Activated CD8-positive, alpha-beta T cell treated with anti-CD3 and anti-CD28 coated beads for 36 hours (primary cell): ENCODE measurements at regions not wholly inside any gene's neighbourhood (a gene's known extent, or its start where the extent isn't known, plus 50 kb on each side); places are given as distances from the start of the nearest gene placed in this dataset.
A peak's percentile ranks its signal among the peaks of the same experiment; 100 is the strongest.

Experiments used
- ATAC-seq: fragments of 200-7000 bp; cut with Tn5 transposase; one replicate; pipeline ENCODE4 v1.10.0; 2021; ENCODE audit warnings: mild to moderate bottlenecking, moderate library complexity
- CTCF ChIA-PET: fragments of 350-600 bp; sonication (Branson Sonifier 250); formaldehyde crosslinking; loops from one replicate; lab custom pipeline; 2021; ENCODE audit warnings: antibody characterized with exemption; lab: Charles Lee
- POLR2A ChIA-PET: fragments of 350-600 bp; sonication (Branson Sonifier 250); formaldehyde crosslinking; loops from one replicate; lab custom pipeline; 2021; ENCODE audit warnings: antibody characterized with exemption; lab: Charles Lee
- DNase-seq: peaks from one replicate; pipeline ENCODE4 v3.0.0-alpha.2; 2020
- H3K27ac Mint-ChIP-seq: one replicate; pipeline ENCODE4 v1.8.0; 2021; ENCODE audit warnings: mild to moderate bottlenecking, mixed read lengths
- H3K27me3 Mint-ChIP-seq: one replicate; pipeline ENCODE4 v1.8.0; 2021; ENCODE audit warnings: mixed read lengths
- H3K36me3 Mint-ChIP-seq: one replicate; pipeline ENCODE4 v1.8.0; 2021; ENCODE audit warnings: low read depth, mixed read lengths
- H3K4me1 Mint-ChIP-seq: one replicate; pipeline ENCODE4 v1.8.0; 2021; ENCODE audit warnings: low read depth, mixed read lengths
- H3K4me3 Mint-ChIP-seq: one replicate; pipeline ENCODE4 v1.8.0; 2021; ENCODE audit warnings: mild to moderate bottlenecking, moderate library complexity, mixed read lengths
- H3K9me3 Mint-ChIP-seq: one replicate; pipeline ENCODE4 v1.8.0; 2021; ENCODE audit warnings: mixed read lengths
- CTCF ChIP-seq: fragments of 200-600 bp; IDR thresholded peaks from one replicate; pipeline ENCODE4 v1.8.0; 2022; ENCODE audit warnings: antibody characterized with exemption, mild to moderate bottlenecking
- intact Hi-C: fragments of 100-400 bp; cut with micrococcal nuclease; formaldehyde crosslinking; loops from one replicate; pipeline ENCODE4 v1.10.0; 2022

GRCh38 chr12:92603741-92604432 lies 98.9 kb upstream of the PLEKHG7 start:
- TF ChIP-seq CTCF = no peak
- intact Hi-C loops = no loop called here

GRCh38 chr12:92602930-92603623 lies 99.7 kb upstream of the PLEKHG7 start:
- H3K9me3 Mint-ChIP-seq = peaks cover 37% of the 10 kb centered on the region
- no peaks in the 10 kb centered on the region for H3K27me3 Mint-ChIP-seq
- peak overlapping the region; percentile 49 for H3K27ac Mint-ChIP-seq
- H3K4me1 Mint-ChIP-seq = peaks cover 27% of the 10 kb centered on the region
- H3K36me3 Mint-ChIP-seq = peaks cover 30% of the 10 kb centered on the region
- no peak for ATAC-seq
- CTCF ChIA-PET = interaction anchor here (1.4 kb wide), 2 partner anchors 10 to 1221 kb away, joined by 3 to 4 read pairs; no protein-coding TSS in a partner anchor
- no peak overlapping the region for H3K4me3 Mint-ChIP-seq
- no peak for TF ChIP-seq CTCF
- no peak for DNase-seq
- intact Hi-C loops = no loop called here
- POLR2A ChIA-PET = no interaction called here

More at GRCh38 chr12:92603741-92604432, 98.9 kb upstream of the PLEKHG7 start:
- Mint-ChIP-seq H3K27ac (peak overlapping the region; percentile 82), H3K9me3 (peaks cover 31% of the 10 kb centered on the region), H3K4me1 (peaks cover 29% of the 10 kb centered on the region), H3K27me3 (no peaks in the 10 kb centered on the region), H3K4me3 (no peak overlapping the region), H3K36me3 (peaks cover 26% of the 10 kb centered on the region)
- ATAC-seq (peak; percentile 78), DNase-seq (no peak)
- ChIA-PET POLR2A (interaction anchor here (1.5 kb wide), 1 partner anchor 9 kb away, joined by 5 read pairs; no protein-coding TSS in a partner anchor), CTCF (interaction anchor here (1.4 kb wide), 2 partner anchors 9 to 1221 kb away, joined by 3 to 4 read pairs; no protein-coding TSS in a partner anchor)

GRCh38 chr12:92602476-92602875 lies 100.3 kb upstream of the PLEKHG7 start:
- TF ChIP-seq CTCF = no peak
- peaks cover 33% of the 10 kb centered on the region for H3K36me3 Mint-ChIP-seq
- no peak overlapping the region for H3K27ac Mint-ChIP-seq
- H3K4me3 Mint-ChIP-seq = no peak overlapping the region
- intact Hi-C loops = no loop called here
- DNase-seq = no peak
- CTCF ChIA-PET = interaction anchor here (1.4 kb wide), 1 partner anchor 1220 kb away, joined by 3 read pairs; no protein-coding TSS in a partner anchor
- POLR2A ChIA-PET = no interaction called here
- peaks cover 37% of the 10 kb centered on the region for H3K9me3 Mint-ChIP-seq
- no peak for ATAC-seq
- peaks cover 31% of the 10 kb centered on the region for H3K4me1 Mint-ChIP-seq
- H3K27me3 Mint-ChIP-seq = no peaks in the 10 kb centered on the region

GRCh38 chr12:92601680-92602079 lies 101.1 kb upstream of the PLEKHG7 start:
- Mint-ChIP-seq H3K4me3 (no peak overlapping the region), H3K9me3 (peaks cover 37% of the 10 kb centered on the region), H3K36me3 (peaks cover 33% of the 10 kb centered on the region), H3K27me3 (no peaks in the 10 kb centered on the region), H3K4me1 (peaks cover 39% of the 10 kb centered on the region), H3K27ac (peak overlapping the region; percentile 45)
- ATAC-seq = no peak
- no peak for DNase-seq
- intact Hi-C loops = no loop called here
- TF ChIP-seq CTCF = no peak
- ChIA-PET CTCF (no interaction called here), POLR2A (no interaction called here)

- DNase-seq (no peak), ATAC-seq (no peak)
- Mint-ChIP-seq H3K27ac (no peak overlapping the region), H3K27me3 (no peaks in the 10 kb centered on the region), H3K4me1 (peaks cover 43% of the 10 kb centered on the region), H3K4me3 (no peak overlapping the region), H3K9me3 (peaks cover 37% of the 10 kb centered on the region), H3K36me3 (peaks cover 33% of the 10 kb centered on the region)
- CTCF ChIA-PET = no interaction called here
- POLR2A ChIA-PET = no interaction called here
- no peak for TF ChIP-seq CTCF
- intact Hi-C loops = no loop called here
Measured at GRCh38 chr12:92601176-92601575, 101.6 kb upstream of the PLEKHG7 start.
